Neuronal stem cell (in vitro differentiated cells): ENCODE measurements at regions not wholly inside any gene's neighbourhood (a gene's known extent, or its start where the extent isn't known, plus 50 kb on each side); places are given as distances from the start of the nearest gene placed in this dataset.

Experiments
- DNase-seq: peaks from one replicate; pipeline ENCODE4 v3.0.0-alpha.2; 2013; ENCODE audit warnings: low spot score
- H2AFZ ChIP-seq: one replicate; pipeline ENCODE4 v1.6.1; 2013; ENCODE audit warnings: mild to moderate bottlenecking, low read length, inconsistent platforms
- H2AK5ac ChIP-seq: 2 replicates; pipeline ENCODE4 v1.6.1; 2013; ENCODE audit warnings: low read depth, mild to moderate bottlenecking, inconsistent platforms, low read length, moderate library complexity, mixed read lengths
- H2BK120ac ChIP-seq: 2 replicates; pipeline ENCODE4 v1.6.1; 2013; ENCODE audit warnings: low read depth, mild to moderate bottlenecking, inconsistent platforms, low read length, moderate library complexity, mixed read lengths
- H2BK12ac ChIP-seq: one replicate; pipeline ENCODE4 v1.6.1; 2013; ENCODE audit warnings: low read length, inconsistent platforms
- H2BK15ac ChIP-seq: 2 replicates; pipeline ENCODE4 v1.6.1; 2013; ENCODE audit warnings: mild to moderate bottlenecking, low read length, inconsistent platforms, mixed read lengths
- H2BK5ac ChIP-seq: one replicate; pipeline ENCODE4 v1.6.1; 2013; ENCODE audit warnings: inconsistent platforms, mild to moderate bottlenecking, low read length, moderate library complexity
- H3K14ac ChIP-seq: one replicate; pipeline ENCODE4 v1.6.1; 2013; ENCODE audit warnings: low read length, inconsistent platforms
- H3K18ac ChIP-seq: 2 replicates; pipeline ENCODE4 v1.6.1; 2013; ENCODE audit warnings: low read length, inconsistent platforms
- H3K23ac ChIP-seq: 2 replicates; pipeline ENCODE4 v1.6.1; 2013; ENCODE audit warnings: low read depth, mild to moderate bottlenecking, mixed read lengths, low read length, inconsistent platforms; ENCODE audit not compliant: poor library complexity
- H3K27ac ChIP-seq: replicated peaks from 3 replicates; pipeline ENCODE4 v1.5.1; 2013; ENCODE audit warnings: low read length, inconsistent platforms
- H3K27me3 ChIP-seq, 3 experiments: 2 replicates each; pipeline ENCODE4 v1.6.1; 2013; ENCODE audit warnings: low read length in 3 of 3, mild to moderate bottlenecking in 2 of 3, inconsistent platforms in 1 of 3, low read depth in 1 of 3, mixed read lengths in 1 of 3, moderate library complexity in 1 of 3; ENCODE audit not compliant: control insufficient read depth in 3 of 3, insufficient read depth in 3 of 3
- H3K36me3 ChIP-seq, 2 donors: replicated peaks in 1 of 2; 2 replicates each; pipeline ENCODE4 v1.6.1; 2013; ENCODE audit warnings: low read length in 2 of 2; ENCODE audit not compliant: control insufficient read depth in 2 of 2, insufficient read depth in 2 of 2
- H3K4ac ChIP-seq: 2 replicates; pipeline ENCODE4 v1.6.1; 2013; ENCODE audit warnings: inconsistent platforms, mild to moderate bottlenecking, low read length, moderate library complexity
- H3K4me1 ChIP-seq, 2 donors: 1 replicate in 1 of 2; 2 replicates in 1 of 2; pipeline ENCODE4 v1.6.1; 2013; ENCODE audit warnings: low read length in 2 of 2, low read depth in 1 of 2; ENCODE audit not compliant: control insufficient read depth in 2 of 2, insufficient read depth in 1 of 2
- H3K4me2 ChIP-seq: one replicate; pipeline ENCODE4 v1.6.1; 2013; ENCODE audit warnings: mild to moderate bottlenecking, low read length, inconsistent platforms; ENCODE audit not compliant: insufficient read depth, poor library complexity, severe bottlenecking
- H3K4me3 ChIP-seq, 2 donors: 2 replicates each; pipeline ENCODE4 v1.5.1; 2013; ENCODE audit warnings: low read length in 2 of 2, mild to moderate bottlenecking in 2 of 2, inconsistent platforms in 1 of 2, moderate library complexity in 1 of 2
- H3K79me1 ChIP-seq: one replicate; pipeline ENCODE4 v1.6.1; 2013; ENCODE audit warnings: low read depth, mild to moderate bottlenecking, inconsistent platforms, low read length, moderate library complexity
- H3K9ac ChIP-seq: one replicate; pipeline ENCODE4 v1.6.1; 2013; ENCODE audit warnings: mild to moderate bottlenecking, low read depth, low read length, inconsistent platforms; ENCODE audit not compliant: poor library complexity
- H3K9me3 ChIP-seq, 2 donors: replicated peaks in 1 of 2; 2 replicates each; pipeline versions ENCODE3 to v1.6.1; 2013; ENCODE audit warnings: low read length in 2 of 2, mild to moderate bottlenecking in 2 of 2, inconsistent platforms in 1 of 2, low read depth in 1 of 2, mixed read lengths in 1 of 2, moderate library complexity in 1 of 2; ENCODE audit not compliant: control insufficient read depth in 2 of 2, insufficient read depth in 1 of 2
- H4K8ac ChIP-seq: one replicate; pipeline ENCODE4 v1.6.1; 2013; ENCODE audit warnings: low read depth, mild to moderate bottlenecking, inconsistent platforms, low read length, moderate library complexity
- H4K91ac ChIP-seq: one replicate; pipeline ENCODE4 v1.6.1; 2013; ENCODE audit warnings: low read length, low read depth, mild to moderate bottlenecking, inconsistent platforms; ENCODE audit not compliant: poor library complexity
- WGBS, 2 donors: extraction: QIAGEN DNeasy Blood & Tissue Kit; methylation state at CpG; one replicate each; pipeline ENCODE4 v1.1.7; 2013; ENCODE audit warnings: missing lambda C conversion rate in 2 of 2, mixed read lengths in 1 of 2; ENCODE audit not compliant: insufficient read length in 2 of 2, insufficient replicate concordance in 1 of 2; ENCODE audit errors: extremely low coverage in 2 of 2; 5-methylcytosine and 5-hydroxymethylcytosine counted together

DNA sequence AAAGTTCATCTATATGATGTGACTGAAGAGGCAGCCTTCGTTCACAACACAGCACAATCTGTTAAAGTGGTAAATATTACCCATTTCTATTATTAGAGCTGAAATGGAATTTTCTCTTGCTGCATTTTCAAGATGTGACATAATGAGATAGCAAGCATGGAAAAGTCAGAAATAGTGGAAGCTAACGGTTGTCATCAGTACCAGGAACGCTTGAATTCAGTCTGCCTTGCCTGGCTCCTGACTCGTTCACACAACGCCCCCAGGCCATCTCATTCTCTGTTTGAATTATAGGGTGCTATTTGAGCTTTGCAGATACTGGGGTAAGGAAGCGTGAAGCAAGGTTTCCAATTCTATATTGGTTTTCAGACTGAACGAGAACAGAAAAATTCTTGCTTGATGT, 116.5 kb upstream of the MAP3K7 start:
- H3K27me3 ChIP-seq = no peaks in the 10 kb centered on the region
- no peak for DNase-seq
- no CpG with 5 or more reads among the region's 7 CpGs for WGBS, 2 donors
- H3K18ac ChIP-seq = no peak overlapping the region
- H3K4ac ChIP-seq = no peak overlapping the region
- H3K4me1 ChIP-seq = no peaks in the 10 kb centered on the region
- no peak overlapping the region for H2BK15ac ChIP-seq
- H3K14ac ChIP-seq = no peak overlapping the region
- H4K91ac ChIP-seq = no peak overlapping the region
- no peak overlapping the region for H2BK120ac ChIP-seq
- H3K4me2 ChIP-seq = no peak overlapping the region
- no peaks in the 10 kb centered on the region for H3K79me1 ChIP-seq
- H3K9ac ChIP-seq = no peak overlapping the region
- no peak overlapping the region for H3K23ac ChIP-seq
- H2BK5ac ChIP-seq = no peak overlapping the region
- no peak overlapping the region for H2AK5ac ChIP-seq
- H4K8ac ChIP-seq = no peak overlapping the region
- no peaks in the 10 kb centered on the region for H3K9me3 ChIP-seq
- H3K36me3 ChIP-seq = no peaks in the 10 kb centered on the region
- H3K4me3 ChIP-seq = no peak overlapping the region
- no peak overlapping the region for H3K27ac ChIP-seq
- no peak overlapping the region for H2BK12ac ChIP-seq
- H2AFZ ChIP-seq = no peak overlapping the region

DNA sequence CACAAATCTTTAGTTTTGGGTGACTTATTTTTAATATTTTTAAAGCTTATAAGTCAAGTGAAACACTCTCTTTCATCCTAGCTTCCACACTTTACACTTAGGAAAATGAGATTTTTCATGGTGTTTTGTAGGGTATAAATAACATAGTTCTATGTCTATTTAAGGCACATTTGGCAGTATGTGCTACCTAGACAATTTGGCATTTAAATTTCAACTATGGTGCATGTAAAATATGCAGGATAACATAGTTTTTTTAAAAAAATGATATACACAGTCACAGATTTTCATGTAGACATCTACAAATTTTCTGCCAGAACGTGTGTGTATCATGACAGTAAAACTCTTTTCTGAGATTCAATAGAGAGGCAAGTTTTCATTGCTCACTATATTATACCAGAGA, 115.1 kb upstream of the MAP3K7 start:
- Histone ChIP-seq H3K27ac (no peak overlapping the region), H3K9me3 (no peaks in the 10 kb centered on the region)

DNA sequence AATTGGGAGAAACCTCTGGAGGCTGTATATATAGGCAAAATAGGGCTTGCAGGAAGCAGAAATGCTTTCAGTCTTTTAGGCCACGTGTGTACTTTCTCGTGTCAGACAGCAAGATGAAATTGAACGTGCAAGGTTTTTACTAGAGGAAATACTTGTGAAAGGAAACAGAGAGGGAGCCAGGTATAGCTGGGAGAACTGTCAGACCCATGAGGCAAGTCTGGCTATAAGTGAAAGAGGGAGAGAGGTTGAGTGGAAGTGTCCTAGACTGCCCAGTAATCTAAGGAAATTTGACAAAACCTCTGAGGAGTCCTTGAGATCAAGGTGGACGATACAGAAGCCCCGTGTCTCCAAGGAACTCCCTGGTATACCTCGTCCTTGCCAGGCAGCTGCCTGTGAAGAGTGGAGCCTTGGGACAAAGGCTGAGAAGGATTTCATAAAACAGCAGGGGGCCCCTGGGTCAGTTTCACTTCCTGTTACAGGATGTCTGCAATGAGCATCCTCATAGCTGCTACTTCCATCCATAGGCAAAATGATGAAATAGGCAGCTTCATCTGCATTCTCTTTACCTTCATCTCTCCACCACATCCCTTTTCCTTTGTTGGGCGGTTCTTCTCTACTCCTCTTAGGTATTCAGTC, 114.4 kb upstream of the MAP3K7 start:
- no peak overlapping the region for H2BK12ac ChIP-seq
- no peaks in the 10 kb centered on the region for H3K36me3 ChIP-seq
- H2BK120ac ChIP-seq = no peak overlapping the region
- no peak overlapping the region for H4K8ac ChIP-seq
- H2AK5ac ChIP-seq = no peak overlapping the region
- WGBS, 2 donors = no CpG with 5 or more reads among the region's 7 CpGs
- no peaks in the 10 kb centered on the region for H3K27me3 ChIP-seq
- no peak overlapping the region for H2BK15ac ChIP-seq
- no peaks in the 10 kb centered on the region for H3K4me1 ChIP-seq
- H3K9ac ChIP-seq = no peak overlapping the region
- H3K18ac ChIP-seq = no peak overlapping the region
- no peak overlapping the region for H3K23ac ChIP-seq
- H3K14ac ChIP-seq = no peak overlapping the region
- peak overlapping the region; percentile 35 for H2AFZ ChIP-seq
- H3K4me3 ChIP-seq = no peak overlapping the region
- H4K91ac ChIP-seq = no peak overlapping the region
- no peak overlapping the region for H3K4ac ChIP-seq
- no peaks in the 10 kb centered on the region for H3K9me3 ChIP-seq
- no peak overlapping the region for H3K4me2 ChIP-seq
- H2BK5ac ChIP-seq = no peak overlapping the region
- no peaks in the 10 kb centered on the region for H3K79me1 ChIP-seq
- DNase-seq = no peak
- H3K27ac ChIP-seq = no peak overlapping the region

More for the DNA sequence above, 115.1 kb upstream of the MAP3K7 start:
- Histone ChIP-seq H3K14ac (no peak overlapping the region), H3K4me2 (no peak overlapping the region), H2BK5ac (no peak overlapping the region), H2AK5ac (no peak overlapping the region), H4K91ac (no peak overlapping the region), H2BK15ac (no peak overlapping the region), H3K36me3 (no peaks in the 10 kb centered on the region), H3K23ac (no peak overlapping the region), H3K4me1 (no peaks in the 10 kb centered on the region), H3K9ac (no peak overlapping the region), H3K27me3 (no peaks in the 10 kb centered on the region), H3K79me1 (no peaks in the 10 kb centered on the region), H2AFZ (no peak overlapping the region), H2BK12ac (no peak overlapping the region), H4K8ac (no peak overlapping the region), H3K4me3 (no peak overlapping the region), H3K4ac (no peak overlapping the region), H3K18ac (no peak overlapping the region), H2BK120ac (no peak overlapping the region)
- WGBS, 2 donors = no CpG with 5 or more reads among the region's 1 CpG
- DNase-seq = no peak

DNA sequence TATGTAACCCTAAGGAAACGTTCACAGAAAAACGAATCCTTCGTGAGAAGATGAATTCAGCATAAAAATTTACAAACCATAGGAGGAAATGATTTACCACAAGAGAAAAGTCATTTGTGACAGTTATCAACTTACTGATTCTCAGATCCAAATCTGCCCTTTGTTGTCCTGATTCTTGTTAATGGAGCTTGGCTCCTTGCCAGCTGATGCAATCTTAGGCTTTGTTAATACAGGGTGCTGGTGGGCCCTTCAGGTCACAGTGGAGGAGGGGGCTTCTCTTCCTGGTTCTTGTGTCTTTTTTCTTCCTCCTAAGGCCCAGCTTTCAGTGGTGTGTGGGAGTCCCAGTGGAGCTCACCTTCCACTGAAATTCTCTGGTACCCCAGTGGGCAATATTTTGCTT, 108.4 kb upstream of the MAP3K7 start:
- H3K9me3 ChIP-seq = peaks cover 0 to 3% of the 10 kb centered on the region in 2 donors
- DNase-seq = no peak
- H3K4ac ChIP-seq = no peak overlapping the region
- H3K27ac ChIP-seq = no peak overlapping the region
- no peak overlapping the region for H3K23ac ChIP-seq
- no peaks in the 10 kb centered on the region for H3K79me1 ChIP-seq
- H3K9ac ChIP-seq = no peak overlapping the region
- no peak overlapping the region for H4K91ac ChIP-seq
- no peaks in the 10 kb centered on the region for H3K27me3 ChIP-seq
- no peaks in the 10 kb centered on the region for H3K36me3 ChIP-seq
- H2BK12ac ChIP-seq = no peak overlapping the region
- H2BK15ac ChIP-seq = no peak overlapping the region
- H3K18ac ChIP-seq = no peak overlapping the region
- no peaks in the 10 kb centered on the region for H3K4me1 ChIP-seq
- H3K4me2 ChIP-seq = no peak overlapping the region
- no peak overlapping the region for H3K4me3 ChIP-seq
- WGBS, 2 donors = no CpG with 5 or more reads among the region's 3 CpGs
- no peak overlapping the region for H4K8ac ChIP-seq
- H2AK5ac ChIP-seq = no peak overlapping the region
- H2BK120ac ChIP-seq = no peak overlapping the region
- H2BK5ac ChIP-seq = no peak overlapping the region
- no peak overlapping the region for H3K14ac ChIP-seq
- H2AFZ ChIP-seq = no peak overlapping the region
